GM12878 (cell line): ENCODE measurements at regions not wholly inside any gene's neighbourhood (a gene's known extent, or its start where the extent isn't known, plus 50 kb on each side); places are given as distances from the start of the nearest gene placed in this dataset.

ENCODE experiments used
- CHD2 ChIP-seq: IDR thresholded peaks from 2 replicates; pipeline ENCODE4 v1.6.1; 2011; ENCODE audit warnings: low read depth, low read length, improper control_type of control experiment, borderline replicate concordance
- CTCF ChIP-seq, 3 experiments: IDR thresholded peaks in 2 of 3; conservative IDR thresholded peaks in 1 of 3; 2 replicates each; pipeline ENCODE4 v1.5.1; 2011; ENCODE audit warnings: low read depth in 3 of 3, low read length in 3 of 3, mild to moderate bottlenecking in 3 of 3, control low read depth in 2 of 3, moderate library complexity in 2 of 3, inconsistent platforms in 1 of 3, mixed read lengths in 1 of 3; ENCODE audit not compliant: control insufficient read depth in 2 of 3, insufficient read depth in 1 of 3; ENCODE audit errors: extremely low read depth in 1 of 3
- EZH2 ChIP-seq: IDR thresholded peaks from 2 replicates; pipeline ENCODE4 v1.6.1; 2012; ENCODE audit warnings: low read depth, mild to moderate bottlenecking, control low read depth, inconsistent platforms, low read length, borderline replicate concordance; ENCODE audit not compliant: control insufficient read depth
- FOXM1 ChIP-seq: IDR thresholded peaks from 2 replicates; pipeline ENCODE4 v1.6.1; 2012; ENCODE audit warnings: low read depth, mild to moderate bottlenecking, inconsistent platforms, low read length, moderate library complexity
- MAX ChIP-seq: IDR thresholded peaks from 2 replicates; pipeline ENCODE4 v1.6.1; 2012; ENCODE audit warnings: low read depth, low read length, improper control_type of control experiment
- PAX8 ChIP-seq: fragments of 450-650 bp; IDR thresholded peaks from 2 replicates; pipeline ENCODE4 v1.6.1; 2017; ENCODE audit warnings: mild to moderate bottlenecking, moderate library complexity
- POLR2A ChIP-seq: IDR thresholded peaks from 2 replicates; pipeline ENCODE4 v1.6.1; 2011; ENCODE audit warnings: low read depth, mild to moderate bottlenecking, low read length
- RCOR1 ChIP-seq: conservative IDR thresholded peaks from 2 replicates; pipeline ENCODE4 v1.6.1; 2012; ENCODE audit warnings: low read depth, low read length, improper control_type of control experiment
- TAF1 ChIP-seq: IDR thresholded peaks from 2 replicates; pipeline ENCODE4 v1.6.1; 2011; ENCODE audit warnings: mild to moderate bottlenecking, low read depth, low read length, borderline replicate concordance
- YY1 ChIP-seq: IDR thresholded peaks from 2 replicates; pipeline ENCODE4 v1.6.1; 2011; ENCODE audit warnings: low read depth, mild to moderate bottlenecking, low read length

GRCh38 chr18:60753753-60754152, 381.2 kb upstream of the MC4R start:
- TF ChIP-seq TAF1 (no peak), CHD2 (no peak), YY1 (no peak), RCOR1 (no peak), EZH2 (no peak), POLR2A (no peak), FOXM1 (no peak), PAX8 (no peak), CTCF (IDR thresholded peaks at IDR 0.05 in 2 of 3, conservative IDR thresholded peaks at IDR 0.05 in 1 of 3; ENCODE audit: control insufficient read depth in 2 of 3, extremely low read depth in 1 of 3, insufficient read depth in 1 of 3, low read depth in 3 of 3, low read length in 3 of 3) (no peak), MAX (no peak)
